A549 (cell line): ENCODE measurements at regions not wholly inside any gene's neighbourhood (a gene's known extent, or its start where the extent isn't known, plus 50 kb on each side); places are given as distances from the start of the nearest gene placed in this dataset.

ENCODE experiments used
- ATAC-seq, 2 experiments: fragments of 200-7000 bp in 1 of 2; fragments of >200 bp in 1 of 2; cut with Nextera tagmentation in 1 of 2; cut with Tn5 transposase in 1 of 2; 3 replicates each; pipeline versions ENCODE4 v1.8.0 to v1.9.1; 2018 to 2020; ENCODE audit warnings: mild to moderate bottlenecking in 1 of 2, moderate library complexity in 1 of 2
- CTCF ChIA-PET: fragments of 300-600 bp; sonication (Branson Sonifier 250); formaldehyde crosslinking; extraction: SDS; loops from one replicate; lab custom pipeline; 2021; ENCODE audit warnings: antibody characterized with exemption, inconsistent platforms; lab: Yijun Ruan, JAX
- POLR2A ChIA-PET: fragments of 350-600 bp; formaldehyde crosslinking; extraction: SDS; loops from one replicate; lab custom pipeline; 2021; ENCODE audit warnings: antibody characterized with exemption, inconsistent platforms; lab: Yijun Ruan, JAX
- DNase-seq, 2 experiments: peaks; one replicate each; pipeline versions ENCODE4 v3.0.0 to v3.0.0-alpha.2; 2011 to 2016; ENCODE audit warnings: low read depth in 1 of 2, low spot score in 1 of 2
- FAIRE-seq: peaks from 2 replicates; lab custom pipeline; 2011; peaks lifted over from hg19 to GRCh38; lab: Jason Lieb, UNC
- H3K27ac ChIP-seq, 2 experiments: fragments of >200 bp; sonication (Bioruptor Twin); formaldehyde crosslinking; 3 replicates each; pipeline ENCODE4 v1.5.1; 2016 to 2017
- H3K4me1 ChIP-seq: fragments of >200 bp; sonication (Bioruptor Twin); formaldehyde crosslinking; 3 replicates; pipeline ENCODE4 v1.6.1; 2016
- H3K4me2 ChIP-seq: fragments of >200 bp; sonication (Bioruptor Twin); formaldehyde crosslinking; 3 replicates; pipeline ENCODE4 v1.6.1; 2016
- H3K4me3 ChIP-seq: fragments of >200 bp; sonication (Bioruptor Twin); formaldehyde crosslinking; 3 replicates; pipeline ENCODE4 v1.5.1; 2016
- H3K9me3 ChIP-seq: fragments of >200 bp; sonication (Bioruptor Twin); formaldehyde crosslinking; 3 replicates; pipeline ENCODE4 v1.6.1; 2016
- BHLHE40 ChIP-seq: IDR thresholded peaks from 2 replicates; pipeline ENCODE4 v1.6.1; 2012; ENCODE audit warnings: low read depth, low read length, inconsistent platforms
- CBX8 ChIP-seq: fragments of 200-600 bp; sonication (generic); IDR thresholded peaks from 2 replicates; pipeline ENCODE4 v1.6.1; 2016
- CHD2 ChIP-seq: fragments of 150-350 bp; IDR thresholded peaks from 2 replicates; pipeline ENCODE4 v1.6.1; 2014; ENCODE audit warnings: low read length; ENCODE audit not compliant: partially characterized antibody
- EHMT2 ChIP-seq: fragments of 200-600 bp; sonication (generic); IDR thresholded peaks from 2 replicates; pipeline ENCODE4 v1.6.1; 2016; ENCODE audit warnings: antibody characterized with exemption, low read depth, mild to moderate bottlenecking, moderate library complexity
- EP300 ChIP-seq, 2 experiments: fragments of >200 bp; sonication (Bioruptor Twin); formaldehyde crosslinking; IDR thresholded peaks; 2 replicates in 1 of 2; 3 replicates in 1 of 2; pipeline ENCODE4 v1.6.1; 2016 to 2017
- FOXS1 ChIP-seq: fragments of 250-450 bp; sonication (Bioruptor Pico); IDR thresholded peaks from 2 replicates; pipeline ENCODE4 v1.5.0; 2020; ENCODE audit warnings: mild to moderate bottlenecking, moderate library complexity
- GATA3 ChIP-seq: IDR thresholded peaks from 2 replicates; pipeline ENCODE4 v1.6.1; 2012; ENCODE audit warnings: borderline replicate concordance
- HES2 ChIP-seq: fragments of >200 bp; sonication (Bioruptor Twin); formaldehyde crosslinking; IDR thresholded peaks from 2 replicates; pipeline ENCODE4 v1.6.1; 2016
- HMGXB4 ChIP-seq: fragments of 250-450 bp; sonication (Bioruptor Pico); IDR thresholded peaks from 2 replicates; pipeline ENCODE4 v1.5.0; 2021; ENCODE audit warnings: mild to moderate bottlenecking, moderate library complexity, borderline replicate concordance
- HOXB5 ChIP-seq: fragments of 250-450 bp; sonication (Bioruptor Pico); IDR thresholded peaks from 2 replicates; pipeline ENCODE4 v1.5.0; 2020; ENCODE audit warnings: mild to moderate bottlenecking, moderate library complexity
- MAX ChIP-seq: IDR thresholded peaks from 2 replicates; pipeline ENCODE4 v1.6.1; 2012
- RCOR1 ChIP-seq: fragments of 150-350 bp; IDR thresholded peaks from 2 replicates; pipeline ENCODE4 v1.6.1; 2014; ENCODE audit warnings: antibody characterized with exemption, low read length, low read depth
- REST ChIP-seq: fragments of 200-600 bp; sonication (generic); IDR thresholded peaks from 2 replicates; pipeline ENCODE4 v1.6.1; 2016; ENCODE audit warnings: antibody characterized with exemption, mild to moderate bottlenecking, moderate library complexity
- SMC3 ChIP-seq: fragments of >200 bp; sonication (Bioruptor Twin); formaldehyde crosslinking; IDR thresholded peaks from 3 replicates; pipeline ENCODE4 v1.6.1; 2018; ENCODE audit warnings: inconsistent platforms
- ZC3H11A ChIP-seq: fragments of 450-650 bp; IDR thresholded peaks from 2 replicates; pipeline ENCODE4 v1.6.1; 2014; ENCODE audit warnings: antibody characterized with exemption, mild to moderate bottlenecking
- WGBS: methylation state at CpG from one replicate; pipeline ENCODE4 v1.1.6; 2017; ENCODE audit errors: missing lambda C conversion rate; 5-methylcytosine and 5-hydroxymethylcytosine counted together
- TF ChIP-seq, protein P1 (sequence below): IDR thresholded peaks from 2 replicates; pipeline ENCODE4 v1.6.1; 2012; ENCODE audit warnings: low read depth, borderline replicate concordance
- TF ChIP-seq, protein P2 (sequence below): IDR thresholded peaks from 2 replicates; pipeline ENCODE4 v1.6.1; 2012

- no peak overlapping the region for H3K27ac ChIP-seq
- FAIRE-seq (no peak), DNase-seq (no peak), ATAC-seq (no peak)
- no peaks in the 10 kb centered on the region for H3K9me3 ChIP-seq
- H3K4me2 ChIP-seq = no peak overlapping the region
- TF ChIP-seq REST = no peak
- TF ChIP-seq, protein P1, sequence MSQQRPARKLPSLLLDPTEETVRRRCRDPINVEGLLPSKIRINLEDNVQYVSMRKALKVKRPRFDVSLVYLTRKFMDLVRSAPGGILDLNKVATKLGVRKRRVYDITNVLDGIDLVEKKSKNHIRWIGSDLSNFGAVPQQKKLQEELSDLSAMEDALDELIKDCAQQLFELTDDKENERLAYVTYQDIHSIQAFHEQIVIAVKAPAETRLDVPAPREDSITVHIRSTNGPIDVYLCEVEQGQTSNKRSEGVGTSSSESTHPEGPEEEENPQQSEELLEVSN = no peak
- TF ChIP-seq HOXB5 (CRISPR knock-in tag) = no peak
- TF ChIP-seq MAX = no peak
- TF ChIP-seq BHLHE40 = no peak
- TF ChIP-seq GATA3 = no peak
- no peak for TF ChIP-seq HMGXB4 (CRISPR knock-in tag)
- no peak for TF ChIP-seq SMC3
- no peak for TF ChIP-seq EP300 (IDR thresholded peaks at IDR 0.05)
- no peak for TF ChIP-seq ZC3H11A
- POLR2A ChIA-PET = no interaction called here
- WGBS = 74% methylated on average over 4 of the region's 4 CpGs
- CTCF ChIA-PET = interaction anchor here (1.3 kb wide), 1 partner anchor 27 kb away, joined by 3 read pairs; no protein-coding TSS in a partner anchor
- H3K4me3 ChIP-seq = no peak overlapping the region
- no peaks in the 10 kb centered on the region for H3K4me1 ChIP-seq
Measured at GRCh38 chr13:50202485-50202884, 187.2 kb downstream of the KCNRG start.

- 83% methylated on average over 1 of the region's 1 CpG for WGBS
- CTCF ChIA-PET = no interaction called here
- Histone ChIP-seq H3K27ac (no peak overlapping the region), H3K9me3 (no peaks in the 10 kb centered on the region), H3K4me3 (no peak overlapping the region), H3K4me2 (no peak overlapping the region), H3K4me1 (peaks cover 6% of the 10 kb centered on the region)
- TF ChIP-seq, protein P2, sequence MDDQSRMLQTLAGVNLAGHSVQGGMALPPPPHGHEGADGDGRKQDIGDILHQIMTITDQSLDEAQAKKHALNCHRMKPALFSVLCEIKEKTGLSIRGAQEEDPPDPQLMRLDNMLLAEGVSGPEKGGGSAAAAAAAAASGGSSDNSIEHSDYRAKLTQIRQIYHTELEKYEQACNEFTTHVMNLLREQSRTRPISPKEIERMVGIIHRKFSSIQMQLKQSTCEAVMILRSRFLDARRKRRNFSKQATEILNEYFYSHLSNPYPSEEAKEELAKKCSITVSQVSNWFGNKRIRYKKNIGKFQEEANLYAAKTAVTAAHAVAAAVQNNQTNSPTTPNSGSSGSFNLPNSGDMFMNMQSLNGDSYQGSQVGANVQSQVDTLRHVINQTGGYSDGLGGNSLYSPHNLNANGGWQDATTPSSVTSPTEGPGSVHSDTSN = no peak
- TF ChIP-seq CHD2 (no peak), EHMT2 (no peak), CBX8 (no peak), RCOR1 (no peak), HES2 (no peak), FOXS1 (no peak), REST (no peak)
- ATAC-seq (no peak), DNase-seq (no peak), FAIRE-seq (no peak)
- POLR2A ChIA-PET = no interaction called here
Measured at GRCh38 chr13:50203256-50203941, 188.2 kb downstream of the KCNRG start.
